K562 (cell line): ENCODE measurements at regions not wholly inside any gene's neighbourhood (a gene's known extent, or its start where the extent isn't known, plus 50 kb on each side); places are given as distances from the start of the nearest gene placed in this dataset.

Experiments used
- ATAC-seq: fragments of 200-7000 bp; cut with Tn5 transposase; 3 replicates; pipeline ENCODE4 v1.9.1; 2020; ENCODE audit warnings: moderate library complexity
- BruUV-seq: library from RNA; stranded (reverse); fragments of 400-500 nt; replicated peaks from 2 replicates; lab custom pipeline; 2021; lab: Mats Ljungman, UMichigan
- CTCF ChIA-PET: fragments of 300-600 bp; formaldehyde crosslinking; extraction: SDS; loops from one replicate; lab custom pipeline; 2021; ENCODE audit warnings: low intra/inter-chr PET ratio; lab: Yijun Ruan, JAX
- POLR2A ChIA-PET: fragments of 300-600, 350-650 bp; sonication (Branson Sonifier 250); formaldehyde crosslinking; extraction: SDS; loops from one replicate; lab custom pipeline; 2021; ENCODE audit warnings: antibody characterized with exemption, inconsistent platforms; lab: Yijun Ruan, JAX
- DNase-seq, 4 experiments: peaks; one replicate each; pipeline versions ENCODE4 v3.0.0 to v3.0.0-alpha.2; 2011 to 2018; ENCODE audit warnings: low spot score in 3 of 4, mixed read lengths in 3 of 4; ENCODE audit errors: extremely low read depth in 1 of 4
- FAIRE-seq: peaks from 2 replicates; lab custom pipeline; 2011; peaks lifted over from hg19 to GRCh38; lab: Jason Lieb, UNC
- H2AFZ ChIP-seq: 2 replicates; pipeline ENCODE4 v1.6.0; 2011; ENCODE audit warnings: low read depth, low read length, control low read depth, inconsistent platforms
- H3K27ac ChIP-seq: fragments of 200-600 bp; 3 replicates; pipeline ENCODE4 v1.8.0; 2011; ENCODE audit warnings: low read depth, mild to moderate bottlenecking, control low read depth, inconsistent platforms, low read length, moderate library complexity, mixed read lengths; ENCODE audit errors: extremely low read depth
- H3K27me3 ChIP-seq, 2 experiments: fragments of 300-600 bp in 1 of 2; 2 replicates in 1 of 2; 3 replicates in 1 of 2; pipeline versions ENCODE4 v1.6.0 to v1.8.0; 2011; ENCODE audit warnings: inconsistent platforms in 2 of 2, low read length in 2 of 2, mild to moderate bottlenecking in 1 of 2, mixed read lengths in 1 of 2, moderate library complexity in 1 of 2; ENCODE audit not compliant: control insufficient read depth in 2 of 2, insufficient read depth in 2 of 2
- H3K36me3 ChIP-seq: fragments of 300-600 bp; 3 replicates; pipeline ENCODE4 v1.8.0; 2011; ENCODE audit warnings: mild to moderate bottlenecking, low read length, inconsistent platforms; ENCODE audit not compliant: control insufficient read depth, insufficient read depth
- H3K4me1 ChIP-seq, 2 experiments: fragments of 200-600 bp in 1 of 2; replicated peaks in 1 of 2; 2 replicates in 1 of 2; 3 replicates in 1 of 2; pipeline versions ENCODE4 v1.5.1 to v1.8.0; 2011; ENCODE audit warnings: inconsistent platforms in 2 of 2, low read length in 2 of 2, mild to moderate bottlenecking in 1 of 2, mixed read lengths in 1 of 2, moderate library complexity in 1 of 2; ENCODE audit not compliant: control insufficient read depth in 2 of 2, insufficient read depth in 2 of 2
- H3K4me2 ChIP-seq: 2 replicates; pipeline ENCODE4 v1.6.1; 2011; ENCODE audit warnings: low read length, control low read depth, inconsistent platforms, mixed read lengths; ENCODE audit not compliant: insufficient read depth
- H3K4me3 ChIP-seq: fragments of 200-600 bp; sonication (generic), shearing (Covaris generic); 2 replicates; pipeline ENCODE4 v1.5.1; 2016; ENCODE audit warnings: control low read depth, inconsistent platforms
- H3K79me2 ChIP-seq: fragments of 200-600 bp; 3 replicates; pipeline ENCODE4 v1.8.0; 2011; ENCODE audit warnings: low read length, inconsistent platforms; ENCODE audit not compliant: control insufficient read depth, insufficient read depth
- H3K9ac ChIP-seq, 2 experiments: 2 replicates each; pipeline versions ENCODE4 v1.6.0 to v1.6.1; 2011; ENCODE audit warnings: low read depth in 2 of 2, low read length in 2 of 2, control low read depth in 1 of 2, inconsistent platforms in 1 of 2, mild to moderate bottlenecking in 1 of 2, mixed read lengths in 1 of 2; ENCODE audit not compliant: insufficient read depth in 1 of 2
- H3K9me1 ChIP-seq: one replicate; pipeline ENCODE4 v1.6.0; 2011; ENCODE audit warnings: inconsistent platforms, mild to moderate bottlenecking, low read length, moderate library complexity; ENCODE audit not compliant: control insufficient read depth, insufficient read depth
- H3K9me3 ChIP-seq: replicated peaks from 2 replicates; pipeline ENCODE4 v1.5.1; 2011; ENCODE audit warnings: low read depth, low read length, inconsistent platforms; ENCODE audit not compliant: control insufficient read depth, insufficient read depth
- H4K20me1 ChIP-seq: replicated peaks from 2 replicates; pipeline ENCODE4 v1.6.1; 2011; ENCODE audit warnings: low read length, inconsistent platforms, mixed read lengths; ENCODE audit not compliant: control insufficient read depth, insufficient read depth
- NFRKB ChIP-seq: fragments of 450-650 bp; IDR thresholded peaks from 2 replicates; pipeline ENCODE4 v1.6.1; 2016; ENCODE audit warnings: low read depth
- WGBS: fragments of 100-300 bp; shearing (Covaris generic); methylation state at CpG from one replicate; pipeline ENCODE4 v1.1.6; 2016; ENCODE audit warnings: low coverage, mixed read lengths; ENCODE audit not compliant: insufficient coverage; ENCODE audit errors: missing lambda C conversion rate; 5-methylcytosine and 5-hydroxymethylcytosine counted together
- in situ Hi-C: fragments of 300-500 bp; cut with MboI; formaldehyde crosslinking; loops from 4 replicates; pipeline ENCODE4 v1.15.0; 2018; ENCODE audit warnings: inconsistent platforms, mixed read lengths
- intact Hi-C: fragments of 100-400 bp; cut with micrococcal nuclease; formaldehyde crosslinking; loops from 2 replicates; pipeline ENCODE4 v1.14.2; 2022
- TF ChIP-seq, protein P1 (sequence below): sonication (generic); formaldehyde crosslinking; IDR thresholded peaks from 2 replicates; pipeline ENCODE4 v1.8.1; 2023; ENCODE audit warnings: missing genetic modification reagents, mild to moderate bottlenecking, borderline replicate concordance

DNA sequence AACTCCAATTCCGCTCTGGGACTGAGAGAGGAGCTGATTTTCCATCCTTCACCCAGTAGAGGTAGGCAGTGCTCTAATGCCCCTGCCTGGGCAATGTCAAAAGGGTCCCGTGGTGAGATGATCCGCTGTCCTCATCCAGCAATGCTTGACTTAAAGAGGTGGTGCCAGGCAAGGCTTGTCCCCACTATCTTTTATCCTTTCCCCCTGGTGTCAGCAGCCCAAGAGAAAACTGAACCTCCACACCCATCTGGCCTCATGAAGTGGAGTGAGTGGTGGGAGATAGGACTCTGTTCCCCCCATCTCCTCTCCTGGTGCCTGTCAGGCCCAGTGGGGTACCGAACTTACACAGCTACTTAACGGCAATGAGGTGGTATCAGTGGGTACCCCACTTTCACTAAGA is 107.1 kb downstream of the ABHD5 start:
- H3K4me2 ChIP-seq, result no peak overlapping the region

More for the DNA sequence above, 107.1 kb downstream of the ABHD5 start:
- H3K4me3 ChIP-seq, result no peak overlapping the region
- intact Hi-C loops, result no loop called here
- no peaks in the 10 kb centered on the region for H3K79me2 ChIP-seq
- peaks cover 28 to 36% of the 10 kb centered on the region in 2 experiments for H3K27me3 ChIP-seq
- TF ChIP-seq, protein P1, sequence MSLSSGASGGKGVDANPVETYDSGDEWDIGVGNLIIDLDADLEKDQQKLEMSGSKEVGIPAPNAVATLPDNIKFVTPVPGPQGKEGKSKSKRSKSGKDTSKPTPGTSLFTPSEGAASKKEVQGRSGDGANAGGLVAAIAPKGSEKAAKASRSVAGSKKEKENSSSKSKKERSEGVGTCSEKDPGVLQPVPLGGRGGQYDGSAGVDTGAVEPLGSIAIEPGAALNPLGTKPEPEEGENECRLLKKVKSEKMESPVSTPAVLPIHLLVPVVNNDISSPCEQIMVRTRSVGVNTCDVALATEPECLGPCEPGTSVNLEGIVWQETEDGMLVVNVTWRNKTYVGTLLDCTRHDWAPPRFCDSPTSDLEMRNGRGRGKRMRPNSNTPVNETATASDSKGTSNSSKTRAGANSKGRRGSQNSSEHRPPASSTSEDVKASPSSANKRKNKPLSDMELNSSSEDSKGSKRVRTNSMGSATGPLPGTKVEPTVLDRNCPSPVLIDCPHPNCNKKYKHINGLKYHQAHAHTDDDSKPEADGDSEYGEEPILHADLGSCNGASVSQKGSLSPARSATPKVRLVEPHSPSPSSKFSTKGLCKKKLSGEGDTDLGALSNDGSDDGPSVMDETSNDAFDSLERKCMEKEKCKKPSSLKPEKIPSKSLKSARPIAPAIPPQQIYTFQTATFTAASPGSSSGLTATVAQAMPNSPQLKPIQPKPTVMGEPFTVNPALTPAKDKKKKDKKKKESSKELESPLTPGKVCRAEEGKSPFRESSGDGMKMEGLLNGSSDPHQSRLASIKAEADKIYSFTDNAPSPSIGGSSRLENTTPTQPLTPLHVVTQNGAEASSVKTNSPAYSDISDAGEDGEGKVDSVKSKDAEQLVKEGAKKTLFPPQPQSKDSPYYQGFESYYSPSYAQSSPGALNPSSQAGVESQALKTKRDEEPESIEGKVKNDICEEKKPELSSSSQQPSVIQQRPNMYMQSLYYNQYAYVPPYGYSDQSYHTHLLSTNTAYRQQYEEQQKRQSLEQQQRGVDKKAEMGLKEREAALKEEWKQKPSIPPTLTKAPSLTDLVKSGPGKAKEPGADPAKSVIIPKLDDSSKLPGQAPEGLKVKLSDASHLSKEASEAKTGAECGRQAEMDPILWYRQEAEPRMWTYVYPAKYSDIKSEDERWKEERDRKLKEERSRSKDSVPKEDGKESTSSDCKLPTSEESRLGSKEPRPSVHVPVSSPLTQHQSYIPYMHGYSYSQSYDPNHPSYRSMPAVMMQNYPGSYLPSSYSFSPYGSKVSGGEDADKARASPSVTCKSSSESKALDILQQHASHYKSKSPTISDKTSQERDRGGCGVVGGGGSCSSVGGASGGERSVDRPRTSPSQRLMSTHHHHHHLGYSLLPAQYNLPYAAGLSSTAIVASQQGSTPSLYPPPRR (CRISPR knock-in tag), result no peak
- no peak for TF ChIP-seq NFRKB
- H3K9me1 ChIP-seq, result no peaks in the 10 kb centered on the region
- DNase-seq (no peak), ATAC-seq (no peak), FAIRE-seq (no peak)
- 0% methylated on average over 5 of the region's 5 CpGs for WGBS
- no TSS peak for BruUV-seq
- H3K9ac ChIP-seq, result no peak overlapping the region
- no peaks in the 10 kb centered on the region for H3K4me1 ChIP-seq
- in situ Hi-C loops, result no loop called here
- H3K27ac ChIP-seq, result no peak overlapping the region
- H3K9me3 ChIP-seq, result no peaks in the 10 kb centered on the region
- H2AFZ ChIP-seq, result no peak overlapping the region
- ChIA-PET CTCF (no interaction called here), POLR2A (interaction anchor here (1.5 kb wide), 1 partner anchor 14 kb away, joined by 6 read pairs; no protein-coding TSS in a partner anchor)
- no peaks in the 10 kb centered on the region for H3K36me3 ChIP-seq
- H4K20me1 ChIP-seq, result no peaks in the 10 kb centered on the region
